SK-N-SH (cell line): ENCODE measurements at regions not wholly inside any gene's neighbourhood (a gene's known extent, or its start where the extent isn't known, plus 50 kb on each side); places are given as distances from the start of the nearest gene placed in this dataset.

Source experiments
- FOXM1 ChIP-seq: IDR thresholded peaks from 2 replicates; pipeline ENCODE4 v1.4.0; 2012; ENCODE audit warnings: low read depth, mild to moderate bottlenecking
- GABPA ChIP-seq: IDR thresholded peaks from 2 replicates; pipeline ENCODE4 v1.4.0; 2012; ENCODE audit warnings: low read depth, mild to moderate bottlenecking
- NFIC ChIP-seq: IDR thresholded peaks from 2 replicates; pipeline ENCODE4 v1.4.0; 2012; ENCODE audit warnings: borderline replicate concordance
- RAD21 ChIP-seq: IDR thresholded peaks from 2 replicates; pipeline ENCODE4 v1.6.1; 2012; ENCODE audit warnings: mild to moderate bottlenecking, low read length
- RFX5 ChIP-seq: IDR thresholded peaks from 2 replicates; pipeline ENCODE4 v1.6.1; 2012; ENCODE audit warnings: mild to moderate bottlenecking, improper control_type of control experiment, low read length
- SMC3 ChIP-seq: IDR thresholded peaks from 2 replicates; pipeline ENCODE4 v1.6.1; 2012; ENCODE audit warnings: low read depth, low read length, improper control_type of control experiment
- TAF1 ChIP-seq: IDR thresholded peaks from 2 replicates; pipeline ENCODE4 v1.6.1; 2012; ENCODE audit warnings: low read depth, mild to moderate bottlenecking, low read length, moderate library complexity, borderline replicate concordance
- TF ChIP-seq, protein P1 (sequence below): fragments of 200-600 bp; sonication (generic); IDR thresholded peaks from 2 replicates; pipeline ENCODE4 v1.6.1; 2017; ENCODE audit warnings: antibody characterized with exemption, mild to moderate bottlenecking, moderate library complexity
- TF ChIP-seq, protein P2 (sequence below): IDR thresholded peaks from 2 replicates; pipeline ENCODE4 v1.4.0; 2012; ENCODE audit warnings: low read depth

DNA sequence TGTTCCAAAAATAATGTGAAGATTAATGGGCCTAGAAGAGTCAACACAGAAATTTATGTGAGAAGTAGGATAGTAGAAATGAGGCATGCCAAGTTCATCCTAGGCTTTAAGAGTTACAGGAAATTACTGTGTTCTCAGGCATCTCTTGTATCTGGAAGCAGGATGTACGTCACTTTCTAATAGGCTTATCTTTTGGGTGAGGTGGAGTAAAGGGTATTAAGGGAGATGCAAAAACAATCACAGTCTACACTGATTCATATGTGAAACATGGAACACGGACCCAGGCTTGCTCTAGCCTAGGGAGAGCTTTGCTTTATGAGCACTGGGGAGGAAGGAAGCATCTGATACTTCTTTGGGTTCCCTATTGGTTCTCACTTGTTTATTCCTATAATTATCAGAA, 84.5 kb upstream of the RGS4 start:
- no peak for TF ChIP-seq NFIC
- TF ChIP-seq, protein P1, sequence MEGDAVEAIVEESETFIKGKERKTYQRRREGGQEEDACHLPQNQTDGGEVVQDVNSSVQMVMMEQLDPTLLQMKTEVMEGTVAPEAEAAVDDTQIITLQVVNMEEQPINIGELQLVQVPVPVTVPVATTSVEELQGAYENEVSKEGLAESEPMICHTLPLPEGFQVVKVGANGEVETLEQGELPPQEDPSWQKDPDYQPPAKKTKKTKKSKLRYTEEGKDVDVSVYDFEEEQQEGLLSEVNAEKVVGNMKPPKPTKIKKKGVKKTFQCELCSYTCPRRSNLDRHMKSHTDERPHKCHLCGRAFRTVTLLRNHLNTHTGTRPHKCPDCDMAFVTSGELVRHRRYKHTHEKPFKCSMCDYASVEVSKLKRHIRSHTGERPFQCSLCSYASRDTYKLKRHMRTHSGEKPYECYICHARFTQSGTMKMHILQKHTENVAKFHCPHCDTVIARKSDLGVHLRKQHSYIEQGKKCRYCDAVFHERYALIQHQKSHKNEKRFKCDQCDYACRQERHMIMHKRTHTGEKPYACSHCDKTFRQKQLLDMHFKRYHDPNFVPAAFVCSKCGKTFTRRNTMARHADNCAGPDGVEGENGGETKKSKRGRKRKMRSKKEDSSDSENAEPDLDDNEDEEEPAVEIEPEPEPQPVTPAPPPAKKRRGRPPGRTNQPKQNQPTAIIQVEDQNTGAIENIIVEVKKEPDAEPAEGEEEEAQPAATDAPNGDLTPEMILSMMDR, result no peak
- no peak for TF ChIP-seq TAF1
- no peak for TF ChIP-seq GABPA
- no peak for TF ChIP-seq RFX5
- no peak for TF ChIP-seq SMC3
- TF ChIP-seq, protein P2, sequence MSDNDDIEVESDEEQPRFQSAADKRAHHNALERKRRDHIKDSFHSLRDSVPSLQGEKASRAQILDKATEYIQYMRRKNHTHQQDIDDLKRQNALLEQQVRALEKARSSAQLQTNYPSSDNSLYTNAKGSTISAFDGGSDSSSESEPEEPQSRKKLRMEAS, result no peak
- no peak for TF ChIP-seq RAD21
- no peak for TF ChIP-seq FOXM1
